Activated CD4-positive, alpha-beta T cell treated with anti-CD3 and anti-CD28 coated beads, Interleukin-2, amount 50 U/mL, for 24 hours (primary cell): ENCODE measurements at regions not wholly inside any gene's neighbourhood (a gene's known extent, or its start where the extent isn't known, plus 50 kb on each side); places are given as distances from the start of the nearest gene placed in this dataset.
"Not testable (repeated sequence)": the region's sequence is repeated elsewhere in the genome, so short reads cannot be mapped to it uniquely, and the experiment has no call there.

Source experiments
- DNase-seq, 2 donors: peaks; one replicate each; pipeline ENCODE4 v3.0.0-alpha.2; 2020; ENCODE audit warnings: low read depth in 1 of 2, low spot score in 1 of 2

DNA sequence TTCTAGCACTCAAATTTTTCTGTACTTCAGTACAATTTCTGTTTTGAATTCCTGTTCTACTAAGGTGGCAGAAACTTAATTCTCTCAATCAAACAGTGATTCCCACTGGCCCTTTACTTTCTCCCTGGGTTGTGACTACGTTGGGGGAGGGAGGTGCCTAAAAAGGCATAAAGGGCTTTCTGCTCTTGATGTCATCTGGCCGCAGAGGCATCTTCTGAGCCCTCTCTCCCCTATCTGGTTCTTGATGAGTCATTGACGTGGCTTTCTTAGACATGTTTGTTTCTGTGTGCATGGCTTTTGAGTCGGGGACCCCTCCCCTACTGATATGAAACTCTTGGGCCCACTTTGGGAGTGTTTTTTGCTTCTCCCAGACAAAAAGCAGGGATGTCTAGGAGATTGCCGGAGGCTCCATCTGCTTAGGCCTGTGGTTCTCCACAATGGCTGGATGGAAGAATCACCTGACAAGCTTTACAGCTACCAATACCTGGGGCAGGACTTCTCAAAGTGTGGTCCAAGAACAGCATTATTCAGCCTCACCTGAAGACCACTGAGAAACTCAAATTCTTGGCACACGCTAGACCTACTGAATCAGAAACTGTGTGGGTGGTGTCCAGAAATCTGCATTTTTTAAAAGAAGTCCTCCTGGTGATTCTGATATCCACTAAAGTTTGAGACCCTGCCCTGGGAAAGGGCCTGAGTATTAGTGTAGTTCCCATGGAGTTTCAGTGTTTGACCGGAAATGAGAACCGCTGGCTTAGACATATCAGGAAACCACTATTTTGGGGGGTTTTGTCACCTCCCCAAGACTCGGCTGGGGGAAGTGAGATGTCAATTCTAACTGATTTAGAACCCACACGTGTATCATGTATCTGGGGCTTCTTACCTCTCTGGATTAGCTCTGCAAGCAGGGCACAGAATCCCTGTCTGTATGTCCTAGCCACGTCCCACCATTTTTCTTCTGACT is 395.7 kb upstream of the PDE3A start:
- DNase-seq, result no peak

DNA sequence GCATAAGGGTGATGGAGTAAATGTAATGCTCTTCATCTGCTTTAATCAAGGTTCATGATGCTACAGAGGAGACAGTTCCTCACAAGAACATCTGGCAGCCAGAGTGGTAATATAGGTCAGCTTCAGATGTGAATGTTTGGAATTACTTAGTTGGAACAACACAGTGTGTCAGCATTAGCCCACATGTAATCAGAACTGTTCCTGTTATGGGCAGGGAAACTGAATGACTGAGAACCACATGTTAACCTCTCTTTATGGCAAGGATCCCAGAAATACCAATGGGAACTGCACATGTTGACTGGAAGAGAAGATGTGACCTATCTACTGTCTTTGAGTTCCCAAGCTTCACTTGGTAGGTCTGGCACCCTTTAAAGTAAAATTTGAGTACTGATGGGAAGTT is 390.1 kb upstream of the PDE3A start:
- no peak for DNase-seq

DNA sequence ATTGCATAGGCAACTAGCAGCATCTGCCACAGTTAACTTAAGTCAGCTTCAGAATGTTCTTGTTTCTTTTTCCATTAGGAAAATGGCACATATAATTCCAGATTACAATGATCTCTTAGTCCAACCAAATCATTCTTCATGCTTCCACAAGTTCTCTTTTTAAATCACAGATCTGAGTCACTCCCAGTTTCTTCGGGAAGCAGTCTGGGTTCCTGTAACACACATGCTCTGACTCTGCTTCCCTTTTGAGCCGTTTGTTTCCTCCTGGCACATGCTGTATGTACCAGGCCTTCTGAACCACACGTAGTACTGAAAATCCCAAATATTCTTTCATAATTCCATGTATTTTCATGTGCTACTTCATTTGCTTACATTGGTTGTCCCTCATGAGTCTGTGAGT is 388.8 kb upstream of the PDE3A start:
- no peak for DNase-seq

DNA sequence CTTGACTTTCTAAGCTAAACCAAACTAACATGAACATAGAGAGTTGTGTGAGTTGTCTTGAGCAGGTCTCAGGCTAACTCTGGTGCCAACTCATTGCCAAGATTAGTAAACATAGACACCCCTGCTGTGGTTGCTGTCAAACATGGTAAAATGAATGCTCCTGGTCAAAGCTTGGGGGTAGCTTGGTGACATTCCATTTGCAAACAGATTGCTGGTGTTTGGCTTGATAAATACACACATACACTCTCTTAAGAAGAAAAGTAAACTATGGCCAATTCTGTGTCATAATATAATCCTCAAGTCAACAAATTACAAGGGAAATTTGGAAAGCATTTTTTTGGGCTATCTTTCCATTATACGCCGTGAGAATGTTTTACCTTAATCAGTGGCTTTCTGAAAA is 386.4 kb upstream of the PDE3A start:
- no peak for DNase-seq

- DNase-seq, result no peak
Observed at GRCh38 chr12:19988001-19988400, 380.3 kb upstream of the PDE3A start.

DNA sequence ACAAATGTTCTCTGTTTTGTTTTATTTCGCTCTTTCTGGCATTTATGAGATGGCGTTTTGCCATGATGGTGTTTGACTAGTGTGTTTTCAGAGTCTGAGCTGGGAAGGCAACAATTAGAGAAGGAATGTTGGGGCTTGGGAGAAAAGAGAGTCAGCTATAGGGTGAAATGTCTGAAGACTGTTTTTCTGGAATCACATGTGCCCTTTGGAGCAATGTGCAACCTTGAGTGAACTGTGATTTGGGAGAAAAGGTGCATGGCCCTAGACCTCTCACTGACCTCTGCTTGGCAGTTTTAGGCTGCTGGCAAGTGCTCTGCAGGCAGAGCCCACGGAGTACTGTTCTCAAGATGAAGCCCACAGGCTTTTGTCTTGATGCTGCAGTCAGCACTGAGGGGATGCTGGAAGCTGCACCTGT is 379.9 kb upstream of the PDE3A start:
- no peak for DNase-seq

- no peak for DNase-seq
Observed at GRCh38 chr12:19988948-19989347, 379.4 kb upstream of the PDE3A start.

- no peak for DNase-seq
Observed at GRCh38 chr12:19991146-19991545, 377.2 kb upstream of the PDE3A start.

DNA sequence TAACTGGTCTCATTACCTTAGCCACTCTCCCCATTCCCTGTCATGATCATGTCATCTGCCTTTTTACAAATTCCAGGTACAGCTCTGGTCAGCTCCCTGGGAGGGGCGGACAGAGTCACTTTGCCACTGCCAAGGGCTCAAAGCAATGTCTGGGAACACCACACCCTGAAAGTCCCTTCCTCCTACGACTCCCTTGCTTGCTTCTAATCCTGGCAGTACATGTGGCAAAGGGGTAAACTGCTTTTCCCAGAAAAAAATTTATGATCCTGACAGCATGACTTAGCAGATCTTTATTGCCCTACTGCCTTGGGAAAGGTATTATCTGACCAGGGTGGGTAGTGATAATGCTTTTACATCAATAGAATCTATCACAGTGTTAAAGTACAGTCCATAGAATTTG is 376.0 kb upstream of the PDE3A start:
- no peak for DNase-seq

DNA sequence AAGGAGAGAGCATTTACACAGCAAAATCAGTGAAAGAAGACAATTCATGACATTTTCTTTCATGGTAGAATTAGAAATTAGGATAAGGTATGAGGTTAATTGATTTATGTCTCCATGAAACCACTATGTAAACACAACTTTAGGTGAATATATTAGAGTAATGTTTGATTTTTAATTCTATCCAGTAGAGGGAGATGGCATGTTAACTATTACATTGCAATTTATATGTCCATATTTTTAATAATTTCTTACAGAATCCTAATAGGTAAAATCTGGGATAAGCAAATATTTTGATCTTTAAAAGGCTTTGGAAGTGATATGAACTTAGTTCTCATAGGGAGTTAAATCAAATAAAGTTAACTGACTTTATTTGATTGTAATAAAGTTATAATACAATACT is 373.4 kb upstream of the PDE3A start:
- no peak for DNase-seq

DNA sequence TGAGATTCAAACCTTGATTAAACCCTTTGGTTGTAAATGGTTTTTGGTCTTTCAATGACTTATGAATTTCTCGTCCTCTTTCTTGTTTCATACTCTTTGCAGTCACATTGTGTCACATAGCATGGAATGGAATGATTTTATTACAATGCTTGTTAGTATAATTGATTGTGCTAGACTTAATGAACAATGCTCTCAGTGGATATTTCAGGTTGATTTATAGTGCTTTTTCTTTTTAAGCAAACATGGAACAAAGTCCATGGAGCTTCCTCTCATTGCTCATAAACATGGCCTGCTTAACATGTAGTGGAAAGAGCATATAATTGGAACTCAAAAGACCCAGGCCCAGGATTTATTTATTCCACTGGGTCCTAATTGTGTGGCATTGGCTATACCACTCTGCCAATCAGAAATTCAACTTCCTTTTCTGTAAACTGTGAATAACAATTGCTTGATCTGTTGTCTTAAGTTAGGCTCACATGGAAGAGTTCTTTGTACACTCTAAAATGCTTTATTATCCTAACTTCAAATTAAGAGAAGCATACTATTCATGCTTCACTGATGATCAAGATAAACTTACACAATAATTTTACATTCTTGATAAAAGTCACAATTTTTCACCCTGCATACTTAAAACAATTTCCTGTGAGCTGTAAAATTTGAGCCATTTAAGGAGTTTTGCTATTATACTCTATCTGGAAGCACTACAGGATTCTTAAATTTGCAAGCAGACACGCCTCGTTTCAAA is 370.5 kb upstream of the PDE3A start:
- DNase-seq, result no peak

GRCh38 chr12:19998411-19998810 is 369.9 kb upstream of the PDE3A start:
- no peak for DNase-seq

GRCh38 chr12:19998961-19999804 is 369.2 kb upstream of the PDE3A start:
- no peak for DNase-seq

DNA sequence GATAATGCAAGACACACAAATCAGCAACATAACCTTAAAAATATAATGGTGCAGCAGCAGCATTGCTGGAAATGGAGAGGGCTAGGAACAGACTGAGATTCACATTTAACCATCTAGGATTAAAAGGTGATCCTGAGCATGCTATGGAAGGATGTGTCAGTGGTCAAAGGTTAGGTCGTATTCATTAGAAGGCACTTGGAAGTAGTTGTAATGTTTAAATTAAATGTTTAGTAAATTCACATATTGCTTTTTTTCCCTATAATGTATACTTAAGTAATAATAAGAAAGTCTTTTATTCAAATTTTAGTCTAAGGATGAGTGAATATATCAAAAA is 368.6 kb upstream of the PDE3A start:
- DNase-seq, result no peak

DNA sequence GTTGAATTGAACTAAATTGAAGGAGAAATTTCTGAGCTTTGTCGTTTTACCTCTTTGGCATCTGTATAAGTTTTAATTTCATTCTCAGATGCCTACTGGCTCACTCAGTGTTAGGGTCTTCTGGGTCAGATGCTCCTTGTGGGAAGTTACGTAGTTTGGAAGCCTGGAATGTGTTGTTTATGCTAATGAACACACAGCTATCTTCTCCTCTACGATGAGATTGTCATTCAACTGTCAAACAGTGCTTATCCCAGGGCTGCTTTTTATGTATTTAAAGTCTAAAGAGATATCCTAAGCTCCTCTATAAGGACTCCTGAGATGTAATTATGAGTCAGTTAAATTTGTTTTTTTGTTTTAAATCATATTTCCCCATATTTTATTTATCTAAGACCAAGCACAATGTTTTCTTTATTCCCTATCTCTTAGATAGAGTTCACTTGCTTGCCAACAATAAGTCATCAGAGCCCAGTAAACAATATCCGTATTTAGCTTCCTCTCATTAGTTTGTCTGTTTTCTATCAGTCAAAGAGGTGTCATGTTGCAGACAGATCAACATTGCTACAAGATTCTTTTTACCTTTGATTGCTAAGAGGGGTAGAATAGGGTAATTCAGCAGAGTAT is 368.0 kb upstream of the PDE3A start:
- no peak for DNase-seq

DNA sequence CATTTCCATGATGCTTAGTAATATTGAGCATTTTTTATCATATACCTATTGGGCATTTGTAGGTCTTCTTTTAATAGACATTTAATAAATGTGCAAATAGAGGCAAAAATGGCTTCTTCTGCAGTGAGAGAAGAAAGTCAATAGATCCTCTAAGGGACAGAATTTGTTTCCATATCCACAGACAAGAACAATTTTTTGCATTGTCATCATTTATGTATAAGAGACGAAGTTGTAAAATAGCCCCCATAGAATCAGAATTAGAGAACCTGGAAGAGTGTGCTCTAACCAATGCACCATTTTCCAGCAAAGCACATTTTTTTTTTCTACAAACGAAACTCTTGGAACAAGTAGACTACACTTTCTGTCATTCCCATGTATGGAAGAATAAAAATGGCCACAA is 365.1 kb upstream of the PDE3A start:
- DNase-seq, result no peak

GRCh38 chr12:20004952-20005351 is 363.4 kb upstream of the PDE3A start:
- DNase-seq, result no peak

DNA sequence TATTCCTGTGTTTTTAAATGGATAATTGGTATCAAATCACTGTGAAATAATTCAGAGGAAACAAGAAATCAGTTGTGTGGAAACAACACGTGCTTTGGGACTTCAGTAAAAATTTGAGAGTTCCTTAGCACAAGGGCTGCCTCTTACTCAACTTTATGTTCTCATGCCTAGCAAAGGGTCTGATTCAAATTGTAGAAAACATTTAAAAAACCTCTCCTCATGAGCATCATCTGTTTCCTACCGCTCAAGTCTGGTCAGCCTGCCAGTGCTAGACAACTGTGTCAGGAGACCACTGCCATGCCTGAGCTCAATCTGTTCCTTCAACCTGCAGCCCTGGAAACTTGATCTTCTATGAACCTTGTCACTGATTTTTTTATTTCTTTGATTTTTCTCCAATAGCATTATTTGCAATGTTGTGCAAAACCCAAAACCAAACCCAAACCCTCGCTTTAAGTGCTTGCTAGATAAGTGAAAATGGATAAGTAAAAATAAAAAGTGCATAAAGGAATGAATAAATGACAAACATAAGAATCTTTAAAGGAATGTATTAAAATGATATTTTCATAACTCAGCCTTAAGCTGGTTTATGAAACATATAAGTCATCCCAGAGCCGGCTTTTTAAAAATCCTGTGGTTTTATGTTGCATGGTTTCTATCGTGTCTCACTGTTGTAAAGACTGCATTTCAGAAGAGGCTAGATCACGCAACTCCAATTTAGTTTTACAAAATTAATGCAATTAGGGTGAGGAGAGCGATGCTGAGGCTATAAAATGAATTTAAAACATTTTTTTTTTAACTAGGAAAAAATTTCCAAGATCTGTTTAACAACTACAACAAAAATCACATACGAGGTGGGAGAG is 361.2 kb upstream of the PDE3A start:
- DNase-seq, result no peak

DNA sequence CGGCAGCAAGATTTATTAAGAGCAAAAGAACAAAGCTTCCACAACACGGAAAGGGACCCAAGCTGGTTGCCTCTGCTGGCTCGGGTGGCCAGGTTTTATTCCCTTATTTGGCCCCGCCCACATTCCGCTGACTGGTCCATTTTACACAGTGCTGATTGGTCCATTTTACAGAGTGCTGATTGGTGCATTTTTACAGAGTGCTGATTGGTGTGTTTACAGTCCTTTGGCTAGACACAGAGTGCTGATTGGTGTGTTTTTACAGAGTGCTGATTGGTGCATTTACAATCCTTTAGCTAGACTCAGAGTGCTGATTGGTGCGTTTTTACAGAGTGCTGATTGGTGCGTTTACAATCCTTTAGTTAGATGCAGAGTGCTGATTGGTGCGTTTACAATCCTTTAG is 358.4 kb upstream of the PDE3A start:
- not testable (repeated sequence) for DNase-seq

GRCh38 chr12:20011200-20011599 is 357.1 kb upstream of the PDE3A start:
- no peak for DNase-seq
